ENCODE measurements at regions not wholly inside any gene's neighbourhood (a gene's known extent, or its start where the extent isn't known, plus 50 kb on each side); places are given as distances from the start of the nearest gene placed in this dataset.

GRCh38 chr18:43949291-43949690, 672.0 kb upstream of the SYT4 start:
- no peak overlapping the region for H3K4me3 ChIP-seq (ENCODE audit: low read depth, low read length)
- no peak for DNase-seq (ENCODE audit: low read depth)
- no peak for TF ChIP-seq CTCF (IDR thresholded peaks at IDR 0.05; ENCODE audit: insufficient read depth, low read length)

- no peak overlapping the region for H3K4me3 ChIP-seq (ENCODE audit: low read depth, low read length)
- no peak for TF ChIP-seq CTCF (IDR thresholded peaks at IDR 0.05; ENCODE audit: insufficient read depth, low read length)
- no peak for DNase-seq (ENCODE audit: low read depth)
Observed at GRCh38 chr18:43950062-43950461, 672.8 kb upstream of the SYT4 start.

DNA sequence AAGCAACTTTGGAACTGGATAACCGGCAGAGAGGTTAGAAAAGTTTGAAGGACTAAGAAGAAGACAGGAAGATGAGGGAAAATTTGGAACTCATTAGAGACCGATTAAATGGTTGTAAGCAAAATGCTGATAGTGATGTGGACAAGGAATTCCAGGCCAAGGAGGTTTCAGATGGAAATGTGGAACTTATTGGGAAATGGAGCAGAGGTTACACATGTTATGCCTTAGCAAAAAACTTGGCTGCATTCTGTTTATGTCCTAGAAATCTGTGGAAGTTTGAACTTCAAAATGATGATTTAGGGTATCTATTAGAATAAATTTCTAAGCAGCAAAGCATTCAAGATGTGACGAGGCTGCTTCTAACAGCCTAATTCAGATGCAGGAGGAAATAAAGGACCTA, 675.1 kb upstream of the SYT4 start:
- H3K4me3 ChIP-seq (ENCODE audit: low read depth, low read length) = no peak overlapping the region
- no peak for TF ChIP-seq CTCF (IDR thresholded peaks at IDR 0.05; ENCODE audit: insufficient read depth, low read length)
- no peak for DNase-seq (ENCODE audit: low read depth)

- no peak overlapping the region for H3K4me3 ChIP-seq (ENCODE audit: low read depth, low read length)
- DNase-seq (ENCODE audit: low read depth) = no peak
- no peak for TF ChIP-seq CTCF (IDR thresholded peaks at IDR 0.05; ENCODE audit: insufficient read depth, low read length)
Observed at GRCh38 chr18:43961722-43962121, 684.4 kb upstream of the SYT4 start.

DNA sequence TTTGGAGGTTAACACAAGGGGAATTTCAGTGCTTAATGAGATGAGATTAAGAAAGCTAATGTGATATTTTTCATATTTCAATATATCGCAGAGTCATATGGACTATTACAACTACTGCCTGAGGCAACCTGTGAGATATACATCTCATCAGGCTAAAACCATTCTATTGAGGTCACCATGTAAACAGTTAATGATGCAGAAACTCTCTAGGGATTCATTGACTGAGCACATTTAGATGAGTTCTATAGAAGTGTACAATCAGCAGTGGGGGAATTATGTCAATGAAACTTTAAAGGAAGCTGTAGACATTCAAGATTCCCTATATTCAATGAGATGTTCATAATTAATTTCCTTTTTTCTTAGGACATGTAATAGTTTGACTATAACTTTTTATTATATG, 687.4 kb upstream of the SYT4 start:
- TF ChIP-seq CTCF (IDR thresholded peaks at IDR 0.05; ENCODE audit: insufficient read depth, low read length) = no peak
- no peak for DNase-seq (ENCODE audit: low read depth)

DNA sequence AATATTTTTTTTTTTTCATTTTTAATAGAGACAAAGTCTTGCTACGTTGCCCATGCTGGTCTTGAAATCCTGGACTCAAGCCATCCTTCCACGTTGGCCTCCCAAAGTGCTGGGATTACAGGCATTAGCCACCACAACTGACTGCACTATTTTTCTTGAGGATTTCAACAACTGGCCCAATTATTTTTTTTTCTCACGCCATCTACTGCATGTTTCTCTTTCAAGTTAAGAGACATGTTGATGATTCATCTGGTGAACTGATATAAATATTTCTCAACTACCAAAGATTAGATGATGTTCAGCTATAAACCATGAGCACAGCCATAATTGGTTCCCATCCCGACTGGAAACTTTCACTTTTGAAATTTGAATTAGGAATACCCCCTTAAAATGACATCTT, 688.4 kb upstream of the SYT4 start:
- TF ChIP-seq CTCF (IDR thresholded peaks at IDR 0.05; ENCODE audit: insufficient read depth, low read length) = no peak
- peak; percentile 16 for DNase-seq (ENCODE audit: low read depth)
- H3K4me3 ChIP-seq (ENCODE audit: low read depth, low read length) = no peak overlapping the region

More for the DNA sequence above, 687.4 kb upstream of the SYT4 start:
- no peak overlapping the region for H3K4me3 ChIP-seq (ENCODE audit: low read depth, low read length)

DNA sequence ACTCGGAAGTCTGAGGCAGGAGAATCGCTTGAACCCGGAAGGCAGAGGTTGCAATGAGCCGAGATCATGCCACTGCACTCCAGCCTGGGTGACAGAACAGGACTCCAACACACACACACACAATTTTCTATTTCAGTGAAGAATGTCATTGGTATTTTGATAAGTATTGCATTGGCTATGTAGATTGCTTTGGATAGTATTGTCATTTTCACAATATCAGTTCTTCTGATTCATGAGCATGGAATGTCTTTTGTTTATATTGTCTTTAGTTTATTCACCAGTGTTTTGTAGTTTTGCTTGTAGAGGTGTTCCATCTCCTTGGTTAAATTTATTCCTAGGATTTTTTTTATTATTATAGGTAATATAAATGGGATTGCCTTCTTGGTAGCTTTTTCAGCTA, 693.4 kb upstream of the SYT4 start:
- TF ChIP-seq CTCF (IDR thresholded peaks at IDR 0.05; ENCODE audit: insufficient read depth, low read length) = no peak
- no peak overlapping the region for H3K4me3 ChIP-seq (ENCODE audit: low read depth, low read length)
- no peak for DNase-seq (ENCODE audit: low read depth)

Data from fibroblast of the aortic adventitia (primary cell).